Choroid plexus epithelial cell (primary cell): ENCODE measurements at regions not wholly inside any gene's neighbourhood (a gene's known extent, or its start where the extent isn't known, plus 50 kb on each side); places are given as distances from the start of the nearest gene placed in this dataset.

Source experiments
- DNase-seq: peaks from one replicate; pipeline ENCODE4 v3.0.0-alpha.2; 2010; ENCODE audit warnings: low read depth
- H3K4me3 ChIP-seq: 2 replicates; pipeline ENCODE4 v1.5.1; 2011; ENCODE audit warnings: low read depth, mild to moderate bottlenecking, control low read depth, low read length, moderate library complexity
- CTCF ChIP-seq: conservative IDR thresholded peaks from 2 replicates; pipeline ENCODE4 v1.5.1; 2011; ENCODE audit warnings: low read depth, mild to moderate bottlenecking, control low read depth, inconsistent platforms, low read length, moderate library complexity

GRCh38 chr13:81314461-81314860 is 973.5 kb upstream of the SPRY2 start:
- H3K4me3 ChIP-seq, result no peak overlapping the region
- no peak for DNase-seq
- TF ChIP-seq CTCF, result no peak

GRCh38 chr13:81305928-81306327 is 965.0 kb upstream of the SPRY2 start:
- no peak for DNase-seq
- H3K4me3 ChIP-seq, result no peak overlapping the region
- TF ChIP-seq CTCF, result no peak

GRCh38 chr13:81304121-81304659 is 963.3 kb upstream of the SPRY2 start:
- no peak overlapping the region for H3K4me3 ChIP-seq
- no peak for TF ChIP-seq CTCF

GRCh38 chr13:81302677-81303076 is 961.8 kb upstream of the SPRY2 start:
- no peak overlapping the region for H3K4me3 ChIP-seq
- no peak for TF ChIP-seq CTCF
- DNase-seq, result no peak

More at GRCh38 chr13:81304121-81304659, 963.3 kb upstream of the SPRY2 start:
- no peak for DNase-seq

- TF ChIP-seq CTCF, result no peak
- no peak for DNase-seq
- H3K4me3 ChIP-seq, result no peak overlapping the region
Observed at GRCh38 chr13:81302125-81302524, 961.2 kb upstream of the SPRY2 start.

- TF ChIP-seq CTCF, result no peak
- DNase-seq, result no peak
- H3K4me3 ChIP-seq, result no peak overlapping the region
Observed at GRCh38 chr13:81295177-81295576, 954.3 kb upstream of the SPRY2 start.

- H3K4me3 ChIP-seq, result no peak overlapping the region
- no peak for TF ChIP-seq CTCF
- DNase-seq, result no peak
Observed at GRCh38 chr13:81293594-81294164, 952.8 kb upstream of the SPRY2 start.
